WTC11 (cell line): ENCODE measurements at regions not wholly inside any gene's neighbourhood (a gene's known extent, or its start where the extent isn't known, plus 50 kb on each side); places are given as distances from the start of the nearest gene placed in this dataset.

Experiments used
- ATAC-seq: fragments of 200-7000 bp; cut with Tn5 transposase; 2 replicates; pipeline ENCODE4 v1.10.0; 2021; ENCODE audit warnings: mild to moderate bottlenecking, moderate library complexity
- CTCF ChIA-PET: fragments of 300-600 bp; sonication (Branson Sonifier 250); formaldehyde crosslinking; loops from one replicate; lab custom pipeline; 2021; ENCODE audit warnings: antibody characterized with exemption; lab: Charles Lee
- POLR2A ChIA-PET: fragments of 350-600 bp; sonication (Branson Sonifier 250); formaldehyde crosslinking; loops from one replicate; lab custom pipeline; 2021; ENCODE audit warnings: antibody characterized with exemption; lab: Charles Lee
- DNase-seq: peaks from one replicate; pipeline ENCODE4 v3.0.0; 2021; ENCODE audit warnings: low spot score
- H3K27ac Mint-ChIP-seq: 2 replicates; pipeline ENCODE4 v1.8.0; 2021; ENCODE audit warnings: mixed read lengths
- H3K27me3 Mint-ChIP-seq: 2 replicates; pipeline ENCODE4 v1.8.0; 2021; ENCODE audit warnings: low read depth, mild to moderate bottlenecking, moderate library complexity, mixed read lengths
- H3K36me3 Mint-ChIP-seq: 2 replicates; pipeline ENCODE4 v1.8.0; 2021; ENCODE audit warnings: mixed read lengths
- H3K4me1 Mint-ChIP-seq: 2 replicates; pipeline ENCODE4 v1.8.0; 2022; ENCODE audit warnings: mixed read lengths
- H3K4me3 Mint-ChIP-seq: 2 replicates; pipeline ENCODE4 v1.8.0; 2021; ENCODE audit warnings: mild to moderate bottlenecking, moderate library complexity, mixed read lengths
- H3K9me3 Mint-ChIP-seq: 2 replicates; pipeline ENCODE4 v1.8.0; 2021; ENCODE audit warnings: mixed read lengths
- CREM ChIP-seq: sonication (generic); formaldehyde crosslinking; IDR thresholded peaks from 2 replicates; pipeline ENCODE4 v1.8.1; 2022; ENCODE audit warnings: mild to moderate bottlenecking, missing genetic modification reagents, moderate library complexity
- ETV6 ChIP-seq: sonication (generic); formaldehyde crosslinking; IDR thresholded peaks from 2 replicates; pipeline ENCODE4 v1.8.1; 2022; ENCODE audit warnings: mild to moderate bottlenecking, missing genetic modification reagents
- FOXK1 ChIP-seq: sonication (generic); formaldehyde crosslinking; IDR thresholded peaks from 2 replicates; pipeline ENCODE4 v1.8.0; 2022; ENCODE audit warnings: mild to moderate bottlenecking, moderate library complexity, missing genetic modification reagents
- FOXP1 ChIP-seq: sonication (generic); formaldehyde crosslinking; IDR thresholded peaks from 2 replicates; pipeline ENCODE4 v1.8.0; 2022; ENCODE audit warnings: missing genetic modification reagents, mild to moderate bottlenecking, moderate library complexity, borderline replicate concordance
- GRHL2 ChIP-seq: fragments of 250-450 bp; sonication (Bioruptor Pico); IDR thresholded peaks from 2 replicates; pipeline ENCODE4 v1.8.0; 2022; ENCODE audit warnings: mild to moderate bottlenecking, moderate library complexity; ENCODE audit not compliant: insufficient replicate concordance, severe bottlenecking
- HMGA2 ChIP-seq: fragments of 250-450 bp; sonication (Bioruptor Pico); IDR thresholded peaks from 2 replicates; pipeline ENCODE4 v1.4.0; 2021; ENCODE audit warnings: mild to moderate bottlenecking, moderate library complexity
- MXD4 ChIP-seq: fragments of 250-450 bp; sonication (Bioruptor Pico); IDR thresholded peaks from 2 replicates; pipeline ENCODE4 v1.8.0; 2021; ENCODE audit warnings: mild to moderate bottlenecking, moderate library complexity, borderline replicate concordance
- PRRX2 ChIP-seq: fragments of 250-450 bp; sonication (Bioruptor Pico); IDR thresholded peaks from 2 replicates; pipeline ENCODE4 v1.8.0; 2021; ENCODE audit warnings: mild to moderate bottlenecking
- TEAD4 ChIP-seq: sonication (generic); formaldehyde crosslinking; IDR thresholded peaks from 2 replicates; pipeline ENCODE4 v1.8.0; 2022; ENCODE audit warnings: mild to moderate bottlenecking, missing genetic modification reagents
- ZNF396 ChIP-seq: fragments of 250-450 bp; sonication (Bioruptor Pico); IDR thresholded peaks from 2 replicates; pipeline ENCODE4 v1.8.0; 2021; ENCODE audit warnings: mild to moderate bottlenecking, moderate library complexity, borderline replicate concordance
- TF ChIP-seq, protein P1 (sequence below): sonication (generic); formaldehyde crosslinking; IDR thresholded peaks from 2 replicates; pipeline ENCODE4 v1.8.1; 2023; ENCODE audit warnings: mild to moderate bottlenecking, moderate library complexity, missing genetic modification reagents
- TF ChIP-seq, protein P2 (sequence below): sonication (generic); formaldehyde crosslinking; IDR thresholded peaks from 2 replicates; pipeline ENCODE4 v1.8.0; 2022; ENCODE audit warnings: mild to moderate bottlenecking, missing genetic modification reagents
- TF ChIP-seq, protein P3 (sequence below): sonication (generic); formaldehyde crosslinking; IDR thresholded peaks from 2 replicates; pipeline ENCODE4 v1.8.1; 2023; ENCODE audit warnings: mild to moderate bottlenecking, missing genetic modification reagents, moderate library complexity
- TF ChIP-seq, protein P4 (sequence below): sonication (generic); formaldehyde crosslinking; IDR thresholded peaks from 2 replicates; pipeline ENCODE4 v1.8.1; 2022; ENCODE audit warnings: mild to moderate bottlenecking, moderate library complexity, missing genetic modification reagents
- TF ChIP-seq, protein P5 (sequence below): sonication (generic); formaldehyde crosslinking; IDR thresholded peaks from 2 replicates; pipeline ENCODE4 v1.8.0; 2023; ENCODE audit warnings: mild to moderate bottlenecking, missing genetic modification reagents
- TF ChIP-seq, protein P6 (sequence below): sonication (generic); formaldehyde crosslinking; IDR thresholded peaks from 2 replicates; pipeline ENCODE4 v1.8.0; 2023; ENCODE audit warnings: missing genetic modification reagents
- TF ChIP-seq, protein P7 (sequence below): fragments of 250-450 bp; sonication (Bioruptor Pico); conservative IDR thresholded peaks from 2 replicates; pipeline ENCODE4 v1.9.0; 2021; ENCODE audit warnings: mild to moderate bottlenecking
- TF ChIP-seq, protein P8 (sequence below): sonication (generic); formaldehyde crosslinking; IDR thresholded peaks from 2 replicates; pipeline ENCODE4 v1.8.1; 2023; ENCODE audit warnings: mild to moderate bottlenecking, missing genetic modification reagents

DNA sequence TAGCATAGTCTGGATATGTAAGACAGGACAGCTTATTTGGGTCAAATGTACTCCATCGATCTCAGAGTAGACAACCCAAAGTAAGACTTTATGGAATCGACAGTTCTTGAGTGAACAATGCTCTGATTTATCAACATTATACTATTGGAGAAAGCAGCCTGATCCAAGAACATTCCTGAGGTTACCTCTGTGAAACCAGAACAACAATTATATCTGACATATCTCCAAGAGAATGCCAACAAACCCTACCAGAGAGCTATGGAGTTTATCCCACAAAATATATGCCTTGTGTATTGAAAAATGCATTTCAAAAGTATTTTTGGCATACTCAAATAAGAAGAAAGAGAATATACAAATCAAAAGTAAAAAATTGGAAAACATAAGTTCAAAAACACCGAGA lies 1985.9 kb downstream of the EFNA5 start:
- POLR2A ChIA-PET = no interaction called here
- ATAC-seq = no peak
- H3K9me3 Mint-ChIP-seq = 0 out of 2 replicates have a peak, but pooled peaks cover 3% of the 10 kb centered on the region

DNA sequence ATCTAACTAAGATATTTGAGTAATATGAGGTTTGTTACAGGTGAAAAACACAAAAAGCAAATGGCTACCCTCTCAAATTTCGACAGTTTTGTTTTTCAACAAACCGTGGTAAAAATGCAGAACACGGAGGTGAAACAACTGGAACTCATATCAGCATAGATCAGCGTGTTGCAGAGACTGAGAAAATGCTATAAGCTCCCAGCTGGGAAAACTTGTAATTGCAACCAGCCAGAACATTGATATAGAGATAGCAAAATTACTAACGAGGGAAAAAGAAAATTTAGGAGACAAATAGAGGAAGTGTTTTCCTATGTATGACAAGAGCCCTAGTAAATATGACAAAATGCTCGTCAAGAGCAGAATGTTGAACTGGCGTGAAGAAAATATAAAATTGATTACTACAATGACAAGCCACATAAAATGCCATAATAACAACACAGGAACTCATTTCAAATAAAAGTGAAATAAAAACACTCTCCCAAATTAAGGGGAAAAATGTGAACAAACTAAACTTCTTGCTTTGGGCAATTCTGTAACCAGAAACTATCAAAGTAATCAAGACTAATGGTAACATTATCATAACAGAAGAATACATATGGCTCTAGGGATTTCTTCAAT lies 1989.8 kb downstream of the EFNA5 start:
- no peak overlapping the region for H3K27ac Mint-ChIP-seq
- 0 out of 2 replicates have a peak, but pooled peaks cover 3% of the 10 kb centered on the region for H3K9me3 Mint-ChIP-seq
- no peak for DNase-seq
- ChIA-PET CTCF (no interaction called here), POLR2A (no interaction called here)
- no peaks in the 10 kb centered on the region for H3K36me3 Mint-ChIP-seq
- H3K4me1 Mint-ChIP-seq = peaks cover 11% of the 10 kb centered on the region
- no peak for ATAC-seq
- no peak overlapping the region for H3K4me3 Mint-ChIP-seq
- no peaks in the 10 kb centered on the region for H3K27me3 Mint-ChIP-seq
- TF ChIP-seq, protein P1, sequence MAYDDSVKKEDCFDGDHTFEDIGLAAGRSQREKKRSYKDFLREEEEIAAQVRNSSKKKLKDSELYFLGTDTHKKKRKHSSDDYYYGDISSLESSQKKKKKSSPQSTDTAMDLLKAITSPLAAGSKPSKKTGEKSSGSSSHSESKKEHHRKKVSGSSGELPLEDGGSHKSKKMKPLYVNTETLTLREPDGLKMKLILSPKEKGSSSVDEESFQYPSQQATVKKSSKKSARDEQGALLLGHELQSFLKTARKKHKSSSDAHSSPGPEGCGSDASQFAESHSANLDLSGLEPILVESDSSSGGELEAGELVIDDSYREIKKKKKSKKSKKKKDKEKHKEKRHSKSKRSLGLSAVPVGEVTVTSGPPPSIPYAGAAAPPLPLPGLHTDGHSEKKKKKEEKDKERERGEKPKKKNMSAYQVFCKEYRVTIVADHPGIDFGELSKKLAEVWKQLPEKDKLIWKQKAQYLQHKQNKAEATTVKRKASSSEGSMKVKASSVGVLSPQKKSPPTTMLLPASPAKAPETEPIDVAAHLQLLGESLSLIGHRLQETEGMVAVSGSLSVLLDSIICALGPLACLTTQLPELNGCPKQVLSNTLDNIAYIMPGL (CRISPR knock-in tag) = no peak
- TF ChIP-seq CREM (CRISPR knock-in tag) (no peak), FOXP1 (CRISPR knock-in tag) (no peak), ZNF396 (CRISPR knock-in tag) (no peak)
- TF ChIP-seq, protein P2, sequence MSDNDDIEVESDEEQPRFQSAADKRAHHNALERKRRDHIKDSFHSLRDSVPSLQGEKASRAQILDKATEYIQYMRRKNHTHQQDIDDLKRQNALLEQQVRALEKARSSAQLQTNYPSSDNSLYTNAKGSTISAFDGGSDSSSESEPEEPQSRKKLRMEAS (CRISPR knock-in tag) = no peak
- TF ChIP-seq, protein P3, sequence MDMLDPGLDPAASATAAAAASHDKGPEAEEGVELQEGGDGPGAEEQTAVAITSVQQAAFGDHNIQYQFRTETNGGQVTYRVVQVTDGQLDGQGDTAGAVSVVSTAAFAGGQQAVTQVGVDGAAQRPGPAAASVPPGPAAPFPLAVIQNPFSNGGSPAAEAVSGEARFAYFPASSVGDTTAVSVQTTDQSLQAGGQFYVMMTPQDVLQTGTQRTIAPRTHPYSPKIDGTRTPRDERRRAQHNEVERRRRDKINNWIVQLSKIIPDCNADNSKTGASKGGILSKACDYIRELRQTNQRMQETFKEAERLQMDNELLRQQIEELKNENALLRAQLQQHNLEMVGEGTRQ (CRISPR knock-in tag) = no peak
- TF ChIP-seq, protein P4, sequence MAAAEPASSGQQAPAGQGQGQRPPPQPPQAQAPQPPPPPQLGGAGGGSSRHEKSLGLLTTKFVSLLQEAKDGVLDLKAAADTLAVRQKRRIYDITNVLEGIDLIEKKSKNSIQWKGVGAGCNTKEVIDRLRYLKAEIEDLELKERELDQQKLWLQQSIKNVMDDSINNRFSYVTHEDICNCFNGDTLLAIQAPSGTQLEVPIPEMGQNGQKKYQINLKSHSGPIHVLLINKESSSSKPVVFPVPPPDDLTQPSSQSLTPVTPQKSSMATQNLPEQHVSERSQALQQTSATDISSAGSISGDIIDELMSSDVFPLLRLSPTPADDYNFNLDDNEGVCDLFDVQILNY (CRISPR knock-in tag) = no peak
- TF ChIP-seq, protein P5, sequence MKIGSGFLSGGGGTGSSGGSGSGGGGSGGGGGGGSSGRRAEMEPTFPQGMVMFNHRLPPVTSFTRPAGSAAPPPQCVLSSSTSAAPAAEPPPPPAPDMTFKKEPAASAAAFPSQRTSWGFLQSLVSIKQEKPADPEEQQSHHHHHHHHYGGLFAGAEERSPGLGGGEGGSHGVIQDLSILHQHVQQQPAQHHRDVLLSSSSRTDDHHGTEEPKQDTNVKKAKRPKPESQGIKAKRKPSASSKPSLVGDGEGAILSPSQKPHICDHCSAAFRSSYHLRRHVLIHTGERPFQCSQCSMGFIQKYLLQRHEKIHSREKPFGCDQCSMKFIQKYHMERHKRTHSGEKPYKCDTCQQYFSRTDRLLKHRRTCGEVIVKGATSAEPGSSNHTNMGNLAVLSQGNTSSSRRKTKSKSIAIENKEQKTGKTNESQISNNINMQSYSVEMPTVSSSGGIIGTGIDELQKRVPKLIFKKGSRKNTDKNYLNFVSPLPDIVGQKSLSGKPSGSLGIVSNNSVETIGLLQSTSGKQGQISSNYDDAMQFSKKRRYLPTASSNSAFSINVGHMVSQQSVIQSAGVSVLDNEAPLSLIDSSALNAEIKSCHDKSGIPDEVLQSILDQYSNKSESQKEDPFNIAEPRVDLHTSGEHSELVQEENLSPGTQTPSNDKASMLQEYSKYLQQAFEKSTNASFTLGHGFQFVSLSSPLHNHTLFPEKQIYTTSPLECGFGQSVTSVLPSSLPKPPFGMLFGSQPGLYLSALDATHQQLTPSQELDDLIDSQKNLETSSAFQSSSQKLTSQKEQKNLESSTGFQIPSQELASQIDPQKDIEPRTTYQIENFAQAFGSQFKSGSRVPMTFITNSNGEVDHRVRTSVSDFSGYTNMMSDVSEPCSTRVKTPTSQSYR (CRISPR knock-in tag) = no peak
- TF ChIP-seq, protein P6, sequence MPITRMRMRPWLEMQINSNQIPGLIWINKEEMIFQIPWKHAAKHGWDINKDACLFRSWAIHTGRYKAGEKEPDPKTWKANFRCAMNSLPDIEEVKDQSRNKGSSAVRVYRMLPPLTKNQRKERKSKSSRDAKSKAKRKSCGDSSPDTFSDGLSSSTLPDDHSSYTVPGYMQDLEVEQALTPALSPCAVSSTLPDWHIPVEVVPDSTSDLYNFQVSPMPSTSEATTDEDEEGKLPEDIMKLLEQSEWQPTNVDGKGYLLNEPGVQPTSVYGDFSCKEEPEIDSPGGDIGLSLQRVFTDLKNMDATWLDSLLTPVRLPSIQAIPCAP (CRISPR knock-in tag) = no peak

More for the DNA sequence above, 1985.9 kb downstream of the EFNA5 start:
- Mint-ChIP-seq H3K36me3 (no peaks in the 10 kb centered on the region), H3K4me3 (no peak overlapping the region), H3K4me1 (peaks cover 45% of the 10 kb centered on the region), H3K27ac (no peak overlapping the region), H3K27me3 (no peaks in the 10 kb centered on the region)
- CTCF ChIA-PET = no interaction called here
- no peak for DNase-seq
- TF ChIP-seq HMGA2 (no peak), PRRX2 (no peak), FOXK1 (no peak), MXD4 (CRISPR knock-in tag) (no peak), GRHL2 (no peak), ETV6 (CRISPR knock-in tag) (no peak), TEAD4 (no peak)
- TF ChIP-seq, protein P5 (CRISPR knock-in tag) = no peak
- TF ChIP-seq, protein P3 (CRISPR knock-in tag) = no peak
- TF ChIP-seq, protein P7, sequence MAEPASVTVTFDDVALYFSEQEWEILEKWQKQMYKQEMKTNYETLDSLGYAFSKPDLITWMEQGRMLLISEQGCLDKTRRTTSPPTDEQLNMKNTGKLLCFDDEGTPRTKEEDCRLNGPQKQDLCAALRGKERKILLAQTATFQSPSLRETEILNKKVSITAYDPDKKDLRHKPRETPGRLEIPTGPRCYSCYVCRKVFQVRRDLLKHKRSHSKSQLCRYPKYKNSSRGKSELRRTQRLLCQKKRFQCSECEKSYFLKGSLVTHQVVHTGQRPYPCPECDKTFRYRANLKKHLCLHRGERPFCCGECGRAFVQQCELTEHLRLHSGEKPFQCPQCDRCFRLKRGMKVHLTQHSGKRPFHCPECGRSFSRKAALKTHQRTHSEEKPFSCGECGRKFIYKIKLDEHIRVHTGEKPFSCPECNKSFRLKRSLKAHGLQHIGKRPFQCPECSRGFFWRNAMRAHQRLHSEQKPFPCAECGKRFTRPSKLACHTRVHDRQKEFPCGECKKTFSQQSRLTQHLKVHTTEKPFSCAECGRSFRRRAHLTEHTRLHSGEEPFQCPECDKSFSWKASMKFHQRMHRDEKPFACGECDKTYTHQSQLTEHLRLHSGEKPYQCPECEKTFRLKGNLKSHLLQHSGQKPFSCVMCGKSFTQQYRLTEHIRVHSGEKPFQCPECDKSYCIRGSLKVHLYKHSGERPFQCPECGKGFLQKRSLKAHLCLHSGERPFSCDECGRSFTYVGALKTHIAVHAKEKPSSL (CRISPR knock-in tag) = no peak
- TF ChIP-seq, protein P8, sequence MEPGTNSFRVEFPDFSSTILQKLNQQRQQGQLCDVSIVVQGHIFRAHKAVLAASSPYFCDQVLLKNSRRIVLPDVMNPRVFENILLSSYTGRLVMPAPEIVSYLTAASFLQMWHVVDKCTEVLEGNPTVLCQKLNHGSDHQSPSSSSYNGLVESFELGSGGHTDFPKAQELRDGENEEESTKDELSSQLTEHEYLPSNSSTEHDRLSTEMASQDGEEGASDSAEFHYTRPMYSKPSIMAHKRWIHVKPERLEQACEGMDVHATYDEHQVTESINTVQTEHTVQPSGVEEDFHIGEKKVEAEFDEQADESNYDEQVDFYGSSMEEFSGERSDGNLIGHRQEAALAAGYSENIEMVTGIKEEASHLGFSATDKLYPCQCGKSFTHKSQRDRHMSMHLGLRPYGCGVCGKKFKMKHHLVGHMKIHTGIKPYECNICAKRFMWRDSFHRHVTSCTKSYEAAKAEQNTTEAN (CRISPR knock-in tag) = no peak
